NCI-H526 (cell line): ENCODE measurements at regions not wholly inside any gene's neighbourhood (a gene's known extent, or its start where the extent isn't known, plus 50 kb on each side); places are given as distances from the start of the nearest gene placed in this dataset.

ENCODE experiments used
- DNase-seq, 2 experiments: peaks; one replicate each; lab custom pipeline; 2025; lab: John Stamatoyannopoulos, UW

DNA sequence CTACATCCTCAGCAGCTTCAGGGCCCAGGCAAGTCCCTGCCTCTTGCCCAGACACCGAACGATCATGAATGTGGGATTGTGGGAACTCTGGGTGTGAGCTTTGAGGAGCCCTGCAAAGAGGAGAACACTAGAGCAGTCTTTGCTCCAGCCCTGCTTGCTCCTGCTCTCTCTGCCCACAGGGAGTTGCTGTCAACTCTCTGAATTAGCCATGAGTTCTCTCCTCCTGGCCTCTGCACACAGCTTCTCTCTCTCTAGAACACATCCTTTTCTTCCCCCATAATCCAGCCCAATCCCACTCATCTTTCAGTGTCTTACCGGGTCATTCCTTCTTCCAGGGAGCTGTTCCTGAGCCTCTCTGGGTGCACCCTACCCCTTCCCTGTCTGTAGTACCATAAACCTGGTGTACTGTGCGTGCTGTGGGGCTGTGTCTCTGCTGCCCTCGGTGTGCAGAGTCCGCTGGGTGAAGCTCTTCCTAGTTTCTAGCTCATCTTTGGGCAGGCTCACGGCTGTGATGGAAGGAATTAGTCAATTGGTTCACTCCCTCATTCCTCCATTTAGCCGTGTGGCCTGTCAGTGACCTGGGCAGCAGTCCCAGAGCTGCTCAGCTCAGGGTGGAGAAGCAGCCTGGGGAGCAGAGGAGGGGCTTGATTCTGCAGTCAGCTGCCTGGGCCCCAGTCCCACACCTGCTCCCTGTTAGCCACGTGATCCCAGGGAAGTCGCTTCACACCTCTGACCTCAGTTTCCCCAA is 132.9 kb upstream of the HDAC4 start:
- DNase-seq = no peak

DNA sequence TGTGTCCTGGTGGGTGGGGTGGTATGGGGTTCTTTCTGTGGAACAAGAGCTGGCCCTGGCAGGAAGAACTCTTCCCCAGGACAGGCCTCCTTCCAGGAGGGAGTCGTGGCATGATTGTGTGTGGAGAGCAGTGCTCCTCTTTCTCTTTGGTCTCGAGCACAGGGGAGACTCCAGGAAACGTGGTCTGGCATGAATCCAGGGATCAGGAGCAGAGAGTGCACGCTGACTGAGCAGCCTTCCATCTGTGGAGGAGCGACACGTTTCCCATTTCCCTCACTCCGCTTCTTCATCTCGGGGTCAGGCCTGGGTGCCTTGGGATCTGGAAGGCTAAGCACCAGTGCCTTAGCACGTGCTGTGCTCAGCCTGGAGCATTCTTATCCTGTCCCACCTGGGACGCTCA is 132.0 kb upstream of the HDAC4 start:
- DNase-seq = no peak

- DNase-seq = no peak
Observed at GRCh38 chr2:239532250-239532649, 131.4 kb upstream of the HDAC4 start.

DNA sequence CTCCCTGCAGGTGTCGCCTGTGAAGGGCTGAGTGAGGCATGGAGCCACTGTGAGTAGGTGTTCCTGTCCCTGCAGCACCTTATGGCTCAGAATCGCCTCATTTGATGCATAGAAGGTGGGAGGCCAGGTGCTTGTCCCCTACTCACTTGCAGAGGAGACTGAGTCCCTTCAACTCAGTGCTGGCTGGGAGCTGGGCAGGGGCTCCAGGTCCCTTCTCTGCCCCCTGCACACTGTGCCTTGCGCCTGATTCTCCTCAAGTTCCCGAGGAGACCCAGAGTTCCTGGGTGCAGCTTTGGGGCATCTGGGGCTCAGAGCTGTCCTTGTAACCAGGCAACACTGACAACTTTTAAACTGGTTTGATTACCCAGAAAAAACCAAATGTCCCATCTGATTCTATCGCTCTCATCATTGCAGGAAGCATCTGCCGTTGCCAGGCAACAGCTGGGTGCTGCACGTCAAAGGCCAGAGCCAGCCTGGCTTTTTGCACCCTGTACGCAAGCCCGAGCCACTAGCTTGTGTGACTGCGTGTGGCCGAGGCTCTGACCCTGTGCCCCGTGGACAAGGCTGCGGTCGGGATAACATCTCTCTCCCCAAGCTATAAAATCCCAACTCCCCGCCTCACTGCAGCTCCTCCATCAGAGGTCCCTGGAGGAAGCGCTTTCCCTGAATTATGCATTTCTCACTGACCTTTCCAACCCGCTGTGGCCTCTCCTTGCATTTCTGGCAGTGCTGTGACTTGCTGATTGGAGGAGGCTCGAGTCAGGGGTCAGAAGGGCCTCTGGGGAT is 130.8 kb upstream of the HDAC4 start:
- DNase-seq = no peak

GRCh38 chr2:239530749-239531316 is 130.0 kb upstream of the HDAC4 start:
- DNase-seq = no peak

DNA sequence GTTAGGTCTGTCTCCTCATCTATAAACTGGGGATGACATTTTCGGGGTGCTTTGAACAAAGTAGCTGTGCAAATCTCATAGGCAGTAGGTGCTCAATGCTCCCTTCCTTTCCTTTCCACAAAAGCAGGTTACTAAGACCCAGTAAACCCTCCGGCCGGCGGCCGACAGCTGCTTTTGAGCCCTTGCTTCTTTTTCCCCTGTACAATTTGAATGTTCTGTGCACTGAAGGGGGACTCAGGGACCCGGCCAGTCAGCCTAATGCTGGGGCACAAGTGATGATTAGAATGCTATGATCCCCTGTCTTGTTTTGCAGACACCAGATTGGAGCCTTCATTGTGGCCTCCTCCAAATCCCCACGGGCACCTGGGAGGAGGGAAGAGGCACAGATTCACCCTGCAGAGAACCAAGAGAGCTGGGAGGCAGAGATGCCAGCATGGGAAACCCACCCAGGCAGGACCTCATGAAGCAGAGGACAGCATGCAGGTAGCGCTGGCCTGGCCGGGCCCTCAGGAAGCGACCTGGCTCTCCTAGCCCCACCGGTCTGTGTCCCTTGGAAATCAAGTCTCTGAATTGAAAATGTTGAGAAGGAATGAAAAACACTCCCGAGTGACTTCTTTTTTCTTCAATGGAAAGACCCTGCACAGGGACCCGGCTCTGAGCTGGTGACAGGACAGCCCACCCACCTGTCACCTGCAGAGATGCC is 128.6 kb upstream of the HDAC4 start:
- no peak for DNase-seq

DNA sequence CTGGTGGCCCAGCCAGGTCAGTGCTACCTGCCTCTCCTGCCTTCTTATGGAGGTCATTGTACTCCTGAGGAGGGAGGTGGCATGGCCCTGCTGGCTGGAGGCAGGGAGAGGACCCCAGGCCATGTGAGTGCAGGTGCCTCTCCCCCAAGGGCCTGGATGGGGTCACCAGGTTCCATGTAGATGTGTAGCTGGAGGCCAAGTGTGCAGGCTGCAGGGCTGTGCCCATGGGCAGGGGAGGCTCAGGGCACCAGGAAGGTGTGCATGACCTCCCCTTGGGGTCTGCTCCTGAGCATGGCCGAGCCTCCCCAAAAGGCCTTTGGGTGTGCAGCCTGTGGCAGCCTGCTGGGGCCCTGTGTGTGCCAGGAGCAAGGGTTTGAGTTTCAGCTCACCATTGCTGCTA is 128.1 kb upstream of the HDAC4 start:
- DNase-seq = no peak

DNA sequence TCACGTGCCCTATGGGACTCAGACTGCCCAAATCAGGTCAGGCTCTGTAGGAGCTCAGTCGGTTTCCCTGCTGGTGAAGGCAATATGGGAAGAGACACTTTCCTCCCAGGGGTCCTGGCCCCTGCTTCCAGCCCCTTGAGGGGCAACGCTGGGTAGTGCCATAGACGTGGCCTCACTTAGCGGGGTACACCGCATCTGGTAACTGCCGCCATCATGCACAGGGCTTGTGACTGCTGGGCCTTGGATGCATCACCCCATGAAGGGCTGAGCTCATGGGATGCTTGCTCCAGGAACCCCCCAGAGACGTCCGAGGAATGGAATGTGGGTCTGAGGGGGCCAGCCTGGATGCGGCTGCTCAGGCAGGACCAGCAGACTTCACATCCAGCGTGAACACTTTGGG is 127.3 kb upstream of the HDAC4 start:
- no peak for DNase-seq

DNA sequence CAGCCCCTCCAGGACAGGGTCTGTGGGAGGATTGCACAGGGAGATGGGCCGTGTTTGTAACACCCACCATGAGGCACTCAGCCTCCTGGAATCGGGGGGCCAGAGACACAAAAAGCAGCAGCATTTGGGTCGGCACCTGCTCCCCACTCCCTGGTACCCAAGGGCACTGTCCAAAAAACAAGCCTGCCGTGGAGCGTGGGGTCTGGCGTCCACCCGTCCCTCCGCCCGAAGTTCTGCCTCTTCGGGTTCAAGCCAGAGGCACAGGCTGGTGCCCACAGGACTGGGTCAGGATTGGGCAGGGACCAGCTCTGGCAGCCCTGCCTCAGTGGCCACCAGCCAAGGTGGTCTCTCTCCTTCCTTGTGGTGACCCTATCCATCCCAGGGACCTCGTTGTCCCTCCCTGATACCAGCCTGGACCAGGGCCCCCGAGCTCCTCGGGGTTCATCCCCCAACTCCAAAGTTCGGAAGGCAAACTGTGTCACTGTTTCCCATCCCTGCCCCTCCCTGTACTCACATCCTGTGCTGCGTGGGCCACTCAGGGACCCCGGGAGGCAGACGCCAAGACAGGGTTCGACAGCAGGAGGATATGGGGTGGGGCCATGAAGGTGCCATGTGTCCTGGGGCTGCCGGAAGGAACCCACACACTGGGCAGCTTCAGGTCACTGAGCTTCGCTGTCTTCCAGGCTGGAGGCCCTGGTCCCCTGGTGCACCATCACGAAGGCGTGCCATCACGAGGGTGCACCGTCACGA is 126.0 kb upstream of the HDAC4 start:
- no peak for DNase-seq

- DNase-seq = no peak
Observed at GRCh38 chr2:239526038-239526437, 125.2 kb upstream of the HDAC4 start.

DNA sequence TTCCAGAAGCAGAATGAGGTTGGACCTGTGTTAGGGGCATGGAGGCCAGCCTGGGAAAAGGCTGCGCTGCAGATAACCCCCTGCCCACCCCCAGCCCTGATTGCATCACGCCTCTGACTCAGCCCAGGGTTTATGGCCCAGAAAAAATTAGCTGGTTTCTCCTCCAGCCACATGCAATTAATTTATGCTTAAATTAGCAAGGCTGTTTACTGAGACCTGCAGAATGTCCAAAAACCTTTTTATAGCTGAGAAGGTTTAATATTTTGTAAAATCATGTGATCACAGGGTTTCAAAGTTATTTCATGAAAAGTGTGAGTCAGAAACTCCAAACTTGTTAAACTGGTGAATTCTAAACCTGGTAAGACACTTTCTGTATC is 123.1 kb upstream of the HDAC4 start:
- DNase-seq = no peak

GRCh38 chr2:239523147-239523953 is 122.5 kb upstream of the HDAC4 start:
- no peak for DNase-seq

- no peak for DNase-seq
Observed at GRCh38 chr2:239522740-239523119, 121.9 kb upstream of the HDAC4 start.

DNA sequence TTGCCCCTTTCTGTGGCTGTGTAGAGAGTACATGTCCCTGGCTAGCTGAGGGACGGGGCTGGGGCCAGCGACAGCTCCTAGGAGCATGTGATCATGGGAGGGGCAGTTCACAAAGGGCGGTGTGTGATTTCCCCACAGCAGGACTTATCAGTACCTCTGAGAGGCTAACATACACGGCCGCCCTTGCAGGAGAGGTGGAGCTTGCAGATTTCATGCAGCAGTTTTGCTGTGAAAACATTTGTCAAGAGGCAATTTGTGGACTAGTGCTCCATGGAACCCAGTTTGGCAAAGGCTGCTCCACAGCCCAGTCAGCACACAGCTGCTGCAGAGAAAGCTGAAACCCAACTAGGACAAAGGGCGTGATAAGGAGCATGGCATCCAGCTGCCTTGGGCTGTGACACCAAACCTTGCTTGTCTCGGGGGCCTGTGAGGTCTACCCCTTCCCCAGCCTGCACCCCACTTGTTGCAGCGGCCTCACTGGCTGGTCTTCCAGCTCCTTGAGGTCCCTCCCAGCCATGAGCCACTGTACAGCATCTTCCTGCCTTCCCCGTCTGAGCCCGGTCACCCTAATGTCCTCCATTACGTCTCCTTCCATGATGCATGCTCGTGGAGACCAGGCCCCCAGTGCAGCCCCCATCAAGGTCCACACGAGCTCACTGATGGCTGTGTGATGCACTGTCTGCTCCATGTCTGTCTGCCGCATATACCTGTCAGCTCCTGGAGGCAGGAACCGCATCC is 121.4 kb upstream of the HDAC4 start:
- DNase-seq = no peak

DNA sequence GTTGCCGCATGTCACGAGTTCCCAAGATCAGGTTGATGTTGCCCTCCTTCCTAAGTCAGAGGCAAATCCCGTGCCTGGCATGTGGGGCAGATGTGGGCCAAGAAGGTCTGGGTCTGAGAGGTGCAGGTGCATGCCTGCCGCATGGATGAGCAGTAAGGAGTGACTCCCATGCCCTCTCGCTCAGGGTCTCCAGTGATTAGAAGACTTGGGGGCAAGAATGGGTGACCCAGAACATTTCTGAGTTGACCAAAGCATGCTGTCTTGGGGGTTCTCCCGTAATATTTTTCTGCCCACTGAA is 120.6 kb upstream of the HDAC4 start:
- DNase-seq = no peak

- DNase-seq = no peak
Observed at GRCh38 chr2:239520811-239521517, 120.1 kb upstream of the HDAC4 start.

GRCh38 chr2:239519921-239520585 is 119.2 kb upstream of the HDAC4 start:
- no peak for DNase-seq

- DNase-seq = no peak
Observed at GRCh38 chr2:239519089-239519920, 118.5 kb upstream of the HDAC4 start.
